ENCODE measurements at regions not wholly inside any gene's neighbourhood (a gene's known extent, or its start where the extent isn't known, plus 50 kb on each side); places are given as distances from the start of the nearest gene placed in this dataset.

DNA sequence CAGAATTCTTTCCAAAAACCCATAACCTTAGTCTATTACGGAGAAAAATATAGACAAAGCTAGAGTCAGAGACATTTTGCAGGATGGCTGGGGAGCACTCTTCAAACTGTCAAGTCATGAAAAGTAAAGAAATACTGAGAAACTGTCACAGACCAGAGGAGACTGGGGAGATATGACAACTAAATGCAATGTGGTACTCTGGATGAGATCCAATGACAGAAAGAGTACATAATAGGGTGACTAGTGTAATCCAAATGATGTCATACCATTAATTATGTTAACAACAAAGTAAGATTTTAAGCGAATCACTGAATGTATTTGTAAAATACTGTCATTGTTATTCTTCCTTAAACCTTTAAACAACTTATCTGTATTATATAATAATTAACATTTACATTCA lies 393.8 kb downstream of the LIG4 start:
- intact Hi-C loops (cut with micrococcal nuclease): no loop called here
- Mint-ChIP-seq H3K27ac (ENCODE audit: low read depth, unreplicated experiment) (no peak overlapping the region), H3K36me3 (ENCODE audit: insufficient read depth, unreplicated experiment) (no peaks in the 10 kb centered on the region), H3K4me3 (ENCODE audit: unreplicated experiment) (no peak overlapping the region), H3K9me3 (ENCODE audit: unreplicated experiment) (peaks cover 33% of the 10 kb centered on the region), H3K27me3 (ENCODE audit: insufficient read depth, unreplicated experiment) (no peaks in the 10 kb centered on the region), H3K4me1 (ENCODE audit: insufficient read depth, unreplicated experiment) (no peaks in the 10 kb centered on the region)
- CTCF ChIA-PET: no interaction called here
- no TSS peak for BruUV-seq (replicated peaks)
- DNase-seq (ENCODE audit: unreplicated experiment): no peak
- POLR2A ChIA-PET: no interaction called here
- TF ChIP-seq, protein P1, sequence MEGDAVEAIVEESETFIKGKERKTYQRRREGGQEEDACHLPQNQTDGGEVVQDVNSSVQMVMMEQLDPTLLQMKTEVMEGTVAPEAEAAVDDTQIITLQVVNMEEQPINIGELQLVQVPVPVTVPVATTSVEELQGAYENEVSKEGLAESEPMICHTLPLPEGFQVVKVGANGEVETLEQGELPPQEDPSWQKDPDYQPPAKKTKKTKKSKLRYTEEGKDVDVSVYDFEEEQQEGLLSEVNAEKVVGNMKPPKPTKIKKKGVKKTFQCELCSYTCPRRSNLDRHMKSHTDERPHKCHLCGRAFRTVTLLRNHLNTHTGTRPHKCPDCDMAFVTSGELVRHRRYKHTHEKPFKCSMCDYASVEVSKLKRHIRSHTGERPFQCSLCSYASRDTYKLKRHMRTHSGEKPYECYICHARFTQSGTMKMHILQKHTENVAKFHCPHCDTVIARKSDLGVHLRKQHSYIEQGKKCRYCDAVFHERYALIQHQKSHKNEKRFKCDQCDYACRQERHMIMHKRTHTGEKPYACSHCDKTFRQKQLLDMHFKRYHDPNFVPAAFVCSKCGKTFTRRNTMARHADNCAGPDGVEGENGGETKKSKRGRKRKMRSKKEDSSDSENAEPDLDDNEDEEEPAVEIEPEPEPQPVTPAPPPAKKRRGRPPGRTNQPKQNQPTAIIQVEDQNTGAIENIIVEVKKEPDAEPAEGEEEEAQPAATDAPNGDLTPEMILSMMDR (IDR thresholded peaks at IDR 0.05; ENCODE audit: unreplicated experiment): no peak

DNA sequence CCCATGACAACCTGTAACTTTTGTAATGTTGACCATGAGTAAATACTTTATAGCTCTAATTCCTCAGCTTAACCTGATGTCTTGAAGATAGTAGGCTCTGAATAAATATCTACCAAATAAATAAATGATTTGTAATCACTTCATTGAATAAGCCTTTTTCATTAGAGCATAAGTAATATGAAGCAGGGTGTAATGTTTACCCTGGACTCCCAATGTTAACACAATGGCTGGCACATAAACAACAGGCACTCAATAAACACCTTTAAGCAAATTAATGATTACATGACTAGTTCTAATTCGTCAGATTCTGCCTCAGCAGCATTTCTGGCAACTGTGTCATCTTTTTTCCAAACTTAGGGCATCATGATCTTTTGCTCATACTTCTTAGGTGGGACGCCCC lies 396.3 kb downstream of the LIG4 start:
- Mint-ChIP-seq H3K36me3 (ENCODE audit: insufficient read depth, unreplicated experiment) (no peaks in the 10 kb centered on the region), H3K27me3 (ENCODE audit: insufficient read depth, unreplicated experiment) (no peaks in the 10 kb centered on the region), H3K27ac (ENCODE audit: low read depth, unreplicated experiment) (no peak overlapping the region), H3K4me3 (ENCODE audit: unreplicated experiment) (no peak overlapping the region), H3K4me1 (ENCODE audit: insufficient read depth, unreplicated experiment) (no peaks in the 10 kb centered on the region), H3K9me3 (ENCODE audit: unreplicated experiment) (peaks cover 40% of the 10 kb centered on the region)
- intact Hi-C loops (cut with micrococcal nuclease): no loop called here
- TF ChIP-seq, protein P1 (IDR thresholded peaks at IDR 0.05; ENCODE audit: unreplicated experiment): no peak
- no peak for DNase-seq (ENCODE audit: unreplicated experiment)
- POLR2A ChIA-PET: no interaction called here
- CTCF ChIA-PET: interaction anchor here (0.6 to 1.0 kb wide), 2 partner anchors 49 to 334 kb away, joined by 3 read pairs; no protein-coding TSS in a partner anchor
- BruUV-seq (replicated peaks): no TSS peak

DNA sequence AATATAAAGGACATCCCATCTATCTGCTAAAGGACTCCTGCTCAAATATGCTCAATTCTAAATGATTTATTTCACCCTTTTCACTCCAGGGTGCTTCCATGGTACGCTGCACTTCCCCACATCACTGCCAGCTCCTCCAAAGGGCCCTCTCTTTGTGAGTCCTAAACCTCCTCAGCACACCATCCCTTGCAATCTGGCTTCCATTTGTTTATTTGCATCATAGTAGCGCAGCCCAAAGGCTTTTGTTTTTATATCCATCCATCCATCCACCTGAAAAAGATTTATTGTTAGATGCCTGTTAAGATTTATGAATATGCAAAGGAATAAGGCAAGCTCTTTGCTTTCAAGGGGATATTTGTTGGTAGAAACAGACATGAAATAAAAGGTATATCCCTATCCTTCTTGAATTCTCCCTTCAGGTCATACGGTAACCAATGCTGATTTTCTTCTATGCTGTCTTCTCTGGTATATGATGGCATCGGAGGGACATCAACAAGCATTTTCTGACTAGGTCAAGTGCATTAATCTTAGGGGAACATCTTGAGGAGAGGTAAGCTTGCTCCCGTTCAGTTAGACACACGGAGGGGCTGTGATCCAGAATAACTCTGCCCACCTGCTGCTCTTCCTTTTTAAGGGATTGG lies 397.6 kb downstream of the LIG4 start:
- BruUV-seq (replicated peaks): no TSS peak
- TF ChIP-seq, protein P1 (IDR thresholded peaks at IDR 0.05; ENCODE audit: unreplicated experiment): no peak
- intact Hi-C loops (cut with micrococcal nuclease): no loop called here
- peaks cover 32% of the 10 kb centered on the region for H3K9me3 Mint-ChIP-seq (ENCODE audit: unreplicated experiment)
- no peak overlapping the region for H3K4me3 Mint-ChIP-seq (ENCODE audit: unreplicated experiment)
- H3K4me1 Mint-ChIP-seq (ENCODE audit: insufficient read depth, unreplicated experiment): no peaks in the 10 kb centered on the region
- POLR2A ChIA-PET: no interaction called here
- H3K36me3 Mint-ChIP-seq (ENCODE audit: insufficient read depth, unreplicated experiment): no peaks in the 10 kb centered on the region
- CTCF ChIA-PET: interaction anchor here (0.6 kb wide), 1 partner anchor 90 kb away, joined by 3 read pairs; no protein-coding TSS in a partner anchor
- H3K27me3 Mint-ChIP-seq (ENCODE audit: insufficient read depth, unreplicated experiment): no peaks in the 10 kb centered on the region
- DNase-seq (ENCODE audit: unreplicated experiment): no peak
- H3K27ac Mint-ChIP-seq (ENCODE audit: low read depth, unreplicated experiment): no peak overlapping the region

DNA sequence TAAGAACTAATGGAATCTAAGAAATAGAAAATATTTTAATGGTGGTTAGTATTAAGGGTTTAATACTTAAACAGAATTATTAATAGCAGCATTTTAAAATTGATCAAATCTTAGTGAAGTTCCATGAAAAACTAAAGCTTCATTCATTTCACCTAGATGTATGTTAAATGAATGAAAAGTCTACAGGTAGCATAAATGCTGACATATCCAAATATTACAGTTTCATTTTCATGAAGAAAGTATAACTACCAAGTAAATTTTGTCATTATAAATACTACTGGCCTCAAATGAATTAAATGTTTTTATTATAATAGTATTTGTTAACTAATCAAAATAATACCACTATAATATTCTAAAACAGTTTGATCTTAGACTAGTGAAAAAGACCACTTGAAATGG lies 403.3 kb downstream of the LIG4 start:
- H3K4me1 Mint-ChIP-seq (ENCODE audit: insufficient read depth, unreplicated experiment): no peaks in the 10 kb centered on the region
- no peaks in the 10 kb centered on the region for H3K36me3 Mint-ChIP-seq (ENCODE audit: insufficient read depth, unreplicated experiment)
- no peaks in the 10 kb centered on the region for H3K27me3 Mint-ChIP-seq (ENCODE audit: insufficient read depth, unreplicated experiment)
- BruUV-seq (replicated peaks): no TSS peak
- H3K4me3 Mint-ChIP-seq (ENCODE audit: unreplicated experiment): no peak overlapping the region
- POLR2A ChIA-PET: no interaction called here
- peaks cover 12% of the 10 kb centered on the region for H3K9me3 Mint-ChIP-seq (ENCODE audit: unreplicated experiment)
- CTCF ChIA-PET: no interaction called here
- no peak for DNase-seq (ENCODE audit: unreplicated experiment)
- TF ChIP-seq, protein P1 (IDR thresholded peaks at IDR 0.05; ENCODE audit: unreplicated experiment): no peak
- H3K27ac Mint-ChIP-seq (ENCODE audit: low read depth, unreplicated experiment): no peak overlapping the region
- intact Hi-C loops (cut with micrococcal nuclease): no loop called here

Measured in MCF 10A (cell line).